ENCODE measurements at regions not wholly inside any gene's neighbourhood (a gene's known extent, or its start where the extent isn't known, plus 50 kb on each side); places are given as distances from the start of the nearest gene placed in this dataset.

DNA sequence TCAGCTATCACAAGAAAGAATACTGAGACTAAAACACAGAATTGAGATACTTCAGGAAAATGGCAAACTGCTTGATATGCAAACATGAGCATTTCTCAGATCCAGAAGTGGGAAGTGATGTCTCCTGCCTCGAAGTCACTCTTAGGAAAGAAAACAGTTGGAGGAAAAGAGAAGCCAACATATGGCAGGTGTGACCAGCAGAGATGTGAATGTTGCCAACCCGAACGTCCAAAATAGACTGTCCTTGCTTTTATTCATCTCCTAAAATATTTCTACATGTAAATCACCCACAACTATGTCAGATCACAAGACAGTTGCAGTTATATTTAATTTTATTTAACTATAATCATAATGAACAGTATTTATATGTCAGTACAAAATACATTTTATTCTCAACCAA, 687.6 kb downstream of the GALC start:
- Histone ChIP-seq H3K27me3 (ENCODE audit: control insufficient read depth, insufficient read depth, low read length) (no peaks in the 10 kb centered on the region), H3K14ac (replicated peaks; ENCODE audit: low read depth, low read length) (no peak overlapping the region), H3K9ac (ENCODE audit: low read depth, low read length) (no peak overlapping the region), H2BK15ac (ENCODE audit: low read depth, low read length) (no peak overlapping the region), H3K4me3 (ENCODE audit: insufficient read depth, low read depth, low read length) (no peak overlapping the region), H3K9me3 (ENCODE audit: control insufficient read depth, insufficient read depth, low read length) (no peaks in the 10 kb centered on the region), H3K4me1 (ENCODE audit: control insufficient read depth, insufficient read depth, low read length) (no peaks in the 10 kb centered on the region), H2AFZ (replicated peaks; ENCODE audit: low read length, poor library complexity) (no peak overlapping the region), H3K18ac (ENCODE audit: low read depth, low read length) (no peak overlapping the region), H2BK5ac (ENCODE audit: low read depth, low read length, poor library complexity, severe bottlenecking) (no peak overlapping the region), H3K27ac (ENCODE audit: insufficient read depth, low read length) (no peak overlapping the region), H4K91ac (ENCODE audit: insufficient read depth, low read depth, low read length) (no peak overlapping the region), H3K4ac (ENCODE audit: low read depth, low read length) (no peak overlapping the region), H3K36me3 (ENCODE audit: control insufficient read depth, insufficient read depth, low read length) (no peaks in the 10 kb centered on the region), H3K79me1 (ENCODE audit: low read depth in 1 of 2, low read length in 2 of 2) (no peaks in the 10 kb centered on the region), H3K56ac (ENCODE audit: extremely low read depth, insufficient read depth, low read length) (no peak overlapping the region), H2BK20ac (ENCODE audit: low read depth, low read length) (no peak overlapping the region), H3K23ac (ENCODE audit: low read depth, low read length) (no peak overlapping the region), H2AK9ac (replicated peaks; ENCODE audit: low read depth, low read length, poor library complexity) (no peak overlapping the region), H3K4me2 (ENCODE audit: low read depth, low read length) (no peak overlapping the region), H4K8ac (ENCODE audit: low read depth in 2 of 2, low read length in 2 of 2) (no peak overlapping the region), H4K5ac (ENCODE audit: low read depth, low read length) (no peak overlapping the region), H3K9me1 (ENCODE audit: insufficient read depth, low read length) (no peaks in the 10 kb centered on the region), H2BK120ac (ENCODE audit: low read depth, low read length) (no peak overlapping the region), H2AK5ac (ENCODE audit: low read depth, low read length) (no peak overlapping the region), H4K20me1 (ENCODE audit: insufficient read depth, low read length) (no peaks in the 10 kb centered on the region)
- no peak for ATAC-seq (ENCODE audit: low read depth)
- intact Hi-C loops (cut with micrococcal nuclease) (no loop called here), dilution Hi-C loops (cut with HindIII; ENCODE audit: low sequenced_read_pairs, unreplicated experiment) (no loop called here), in situ Hi-C loops (cut with MboI; ENCODE audit: low sequenced_read_pairs) (no loop called here)
- ChIA-PET POLR2A (ENCODE audit: unreplicated experiment) (no interaction called here), CTCF (interaction anchor here (0.5 kb wide), 1 partner anchor 12 kb away, joined by 4 read pairs; no protein-coding TSS in a partner anchor)
- WGBS, 2 experiments (ENCODE audit: extremely low coverage in 2 of 2, insufficient read length in 1 of 2): no CpG with 5 or more reads among the region's 3 CpGs
- no TSS peak for BruUV-seq (replicated peaks)
- DNase-seq: no peak
- TF ChIP-seq NFE2L2 (IDR thresholded peaks at IDR 0.05; ENCODE audit: low read depth, low read length) (no peak), RAD21 (IDR thresholded peaks at IDR 0.05; ENCODE audit: low read length) (no peak), FOS (IDR thresholded peaks at IDR 0.05; ENCODE audit: low read depth, low read length) (no peak), CHD1 (IDR thresholded peaks at IDR 0.05; ENCODE audit: low read depth, low read length) (no peak), MXI1 (IDR thresholded peaks at IDR 0.05; ENCODE audit: borderline replicate concordance, low read depth, low read length) (no peak), SMC3 (IDR thresholded peaks at IDR 0.05; ENCODE audit: low read depth, low read length) (no peak), MAFK (IDR thresholded peaks at IDR 0.05; ENCODE audit: low read depth, low read length) (no peak), MAZ (IDR thresholded peaks at IDR 0.05; ENCODE audit: borderline replicate concordance, low read depth, low read length) (no peak), POLR2A (IDR thresholded peaks at IDR 0.05; ENCODE audit: low read depth, low read length) (no peak), ELK1 (IDR thresholded peaks at IDR 0.05; ENCODE audit: borderline replicate concordance, low read depth, low read length) (no peak), BHLHE40 (IDR thresholded peaks at IDR 0.05; ENCODE audit: low read depth, low read length) (no peak), RCOR1 (IDR thresholded peaks at IDR 0.05; ENCODE audit: insufficient replicate concordance, low read length) (no peak)
- TF ChIP-seq, protein P1, sequence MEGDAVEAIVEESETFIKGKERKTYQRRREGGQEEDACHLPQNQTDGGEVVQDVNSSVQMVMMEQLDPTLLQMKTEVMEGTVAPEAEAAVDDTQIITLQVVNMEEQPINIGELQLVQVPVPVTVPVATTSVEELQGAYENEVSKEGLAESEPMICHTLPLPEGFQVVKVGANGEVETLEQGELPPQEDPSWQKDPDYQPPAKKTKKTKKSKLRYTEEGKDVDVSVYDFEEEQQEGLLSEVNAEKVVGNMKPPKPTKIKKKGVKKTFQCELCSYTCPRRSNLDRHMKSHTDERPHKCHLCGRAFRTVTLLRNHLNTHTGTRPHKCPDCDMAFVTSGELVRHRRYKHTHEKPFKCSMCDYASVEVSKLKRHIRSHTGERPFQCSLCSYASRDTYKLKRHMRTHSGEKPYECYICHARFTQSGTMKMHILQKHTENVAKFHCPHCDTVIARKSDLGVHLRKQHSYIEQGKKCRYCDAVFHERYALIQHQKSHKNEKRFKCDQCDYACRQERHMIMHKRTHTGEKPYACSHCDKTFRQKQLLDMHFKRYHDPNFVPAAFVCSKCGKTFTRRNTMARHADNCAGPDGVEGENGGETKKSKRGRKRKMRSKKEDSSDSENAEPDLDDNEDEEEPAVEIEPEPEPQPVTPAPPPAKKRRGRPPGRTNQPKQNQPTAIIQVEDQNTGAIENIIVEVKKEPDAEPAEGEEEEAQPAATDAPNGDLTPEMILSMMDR (conservative IDR thresholded peaks at IDR 0.05; ENCODE audit: low read depth, low read length): no peak

Measured in IMR-90 (cell line).